GM19238 (cell line): ENCODE measurements at regions not wholly inside any gene's neighbourhood (a gene's known extent, or its start where the extent isn't known, plus 50 kb on each side); places are given as distances from the start of the nearest gene placed in this dataset.

Experiments used
- DNase-seq: peaks from one replicate; pipeline ENCODE4 v3.0.0; 2011; ENCODE audit warnings: low spot score; ENCODE audit not compliant: insufficient read length

- no peak for DNase-seq
These were observed 63.5 kb upstream of the IRX4 start for GRCh38 chr5:1946122-1946677.

- DNase-seq = no peak
These were observed 62.9 kb upstream of the IRX4 start for GRCh38 chr5:1945606-1946005.

GRCh38 chr5:1944408-1944807, 61.7 kb upstream of the IRX4 start:
- no peak for DNase-seq

- DNase-seq = no peak
These were observed 60.8 kb upstream of the IRX4 start for GRCh38 chr5:1943481-1943880.

- DNase-seq = no peak
These were observed 59.9 kb upstream of the IRX4 start for GRCh38 chr5:1942630-1943029.

GRCh38 chr5:1942158-1942557, 59.4 kb upstream of the IRX4 start:
- DNase-seq = no peak

GRCh38 chr5:1939256-1939655, 56.5 kb upstream of the IRX4 start:
- no peak for DNase-seq

GRCh38 chr5:1938310-1939000, 55.7 kb upstream of the IRX4 start:
- no peak for DNase-seq

GRCh38 chr5:1937590-1937989, 54.9 kb upstream of the IRX4 start:
- no peak for DNase-seq

GRCh38 chr5:1936901-1937300, 54.2 kb upstream of the IRX4 start:
- DNase-seq = no peak

- no peak for DNase-seq
These were observed 53.7 kb upstream of the IRX4 start for GRCh38 chr5:1936413-1936812.

GRCh38 chr5:1934801-1935429, 52.2 kb upstream of the IRX4 start:
- DNase-seq = no peak

GRCh38 chr5:1934056-1934394, 51.3 kb upstream of the IRX4 start:
- no peak for DNase-seq

GRCh38 chr5:1933364-1934055, 50.8 kb upstream of the IRX4 start:
- no peak for DNase-seq
